Renal cortical epithelial cell (primary cell): ENCODE measurements at regions not wholly inside any gene's neighbourhood (a gene's known extent, or its start where the extent isn't known, plus 50 kb on each side); places are given as distances from the start of the nearest gene placed in this dataset.

Source experiments
- DNase-seq: peaks from one replicate; pipeline ENCODE4 v3.0.0-alpha.2; 2011; ENCODE audit warnings: low read depth

DNA sequence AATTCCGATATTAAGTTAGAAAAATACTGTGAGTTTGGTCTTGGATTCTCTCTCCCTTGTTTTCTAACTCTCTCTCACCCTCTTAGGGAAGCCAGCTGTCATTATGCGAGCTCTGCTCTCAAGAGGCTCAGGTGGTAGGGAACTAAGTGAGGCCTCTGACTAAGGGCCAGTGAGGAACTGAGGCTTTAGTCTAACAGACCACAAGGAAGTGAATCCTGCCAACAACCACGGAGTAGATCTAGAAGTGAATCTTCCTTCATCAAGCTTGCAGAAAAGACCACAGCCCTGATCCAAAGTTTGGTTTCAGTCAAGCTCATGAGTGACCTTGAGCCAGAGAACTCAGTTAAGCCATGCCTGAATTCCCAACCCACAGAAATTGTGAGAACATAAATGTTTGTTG is 180.1 kb upstream of the PRMT6 start:
- no peak for DNase-seq

- peak; percentile 69 for DNase-seq
These were observed 176.9 kb upstream of the PRMT6 start for GRCh38 chr1:106879538-106879937.

DNA sequence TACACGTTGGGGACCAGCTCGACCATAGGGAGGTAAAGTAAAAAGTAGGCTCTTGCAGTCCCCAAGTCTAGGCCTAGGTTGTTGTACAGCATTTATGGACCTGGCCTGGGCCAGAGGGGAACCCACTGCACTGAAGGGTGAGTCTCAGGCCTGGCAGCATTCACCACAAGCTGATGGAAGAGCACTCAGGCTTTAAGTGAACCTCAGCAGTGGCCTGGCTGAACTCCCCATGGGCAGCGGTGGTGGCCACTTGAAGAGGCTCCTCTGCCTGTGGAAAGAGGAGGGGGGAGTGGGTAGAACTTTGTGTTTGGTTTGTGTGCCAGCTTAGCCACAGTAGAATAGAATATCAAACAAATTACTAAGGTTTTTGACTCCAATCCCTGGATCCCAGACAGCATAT is 176.2 kb upstream of the PRMT6 start:
- DNase-seq, result no peak

- DNase-seq, result no peak
These were observed 173.3 kb upstream of the PRMT6 start for GRCh38 chr1:106883208-106883607.

DNA sequence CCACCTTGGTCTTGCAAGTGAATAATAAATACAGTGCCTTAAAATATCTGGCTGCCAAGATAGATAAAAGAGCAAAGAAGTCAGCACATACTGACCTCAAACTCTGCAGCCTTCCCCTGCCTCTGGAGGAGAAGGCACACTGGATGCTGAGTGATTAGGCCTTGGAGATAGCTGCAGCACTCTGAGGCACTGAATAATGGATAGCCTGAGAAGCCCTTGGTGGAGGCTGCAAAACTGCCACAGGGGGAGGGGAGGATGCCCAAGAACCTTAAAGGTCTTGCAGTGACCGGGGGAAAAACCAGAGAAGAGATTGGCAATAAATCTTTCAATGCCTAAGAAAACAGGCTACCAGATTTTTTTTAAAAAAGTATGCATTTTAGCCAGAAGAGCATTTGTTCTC is 167.4 kb upstream of the PRMT6 start:
- DNase-seq, result no peak

- DNase-seq, result no peak
These were observed 166.9 kb upstream of the PRMT6 start for GRCh38 chr1:106889583-106889982.

DNA sequence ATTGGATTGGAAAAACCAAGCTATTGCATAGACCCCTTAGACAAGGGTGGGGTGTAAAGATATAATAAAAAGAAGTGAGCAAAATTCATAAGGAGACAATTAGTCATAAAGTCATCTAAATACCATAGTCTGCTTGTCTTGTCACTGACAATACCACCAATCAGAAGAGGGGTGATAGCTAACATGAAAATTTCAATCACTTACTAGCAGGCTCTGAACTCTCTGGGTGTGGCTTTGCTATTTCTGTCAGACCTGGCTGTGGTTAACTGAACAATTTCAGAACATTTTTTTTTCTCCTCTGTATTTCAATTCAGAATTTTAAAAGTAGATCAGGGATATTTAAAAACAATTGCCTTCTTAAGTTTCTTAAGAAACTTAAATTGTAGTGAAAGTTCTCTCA is 158.5 kb upstream of the PRMT6 start:
- DNase-seq, result no peak

GRCh38 chr1:106899644-106900043 is 156.8 kb upstream of the PRMT6 start:
- DNase-seq, result no peak

DNA sequence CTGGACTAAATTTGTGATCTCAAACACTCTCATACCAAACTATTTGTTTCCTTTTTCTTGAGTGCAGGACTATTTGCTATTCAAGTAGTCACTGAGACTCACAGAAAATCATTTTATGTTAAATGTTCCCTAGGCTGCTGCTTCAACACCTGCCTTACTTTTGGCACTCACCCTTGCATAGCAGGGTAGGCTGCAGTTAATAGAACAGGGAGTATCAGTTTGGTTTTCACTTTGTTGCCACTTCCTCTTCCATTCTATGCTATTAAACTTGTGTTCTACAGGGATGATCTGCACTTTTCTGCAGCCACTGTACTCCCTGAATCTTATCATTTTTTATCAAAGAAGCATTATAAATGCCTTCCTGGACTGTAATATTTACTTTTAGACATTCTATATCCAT is 148.7 kb upstream of the PRMT6 start:
- no peak for DNase-seq

DNA sequence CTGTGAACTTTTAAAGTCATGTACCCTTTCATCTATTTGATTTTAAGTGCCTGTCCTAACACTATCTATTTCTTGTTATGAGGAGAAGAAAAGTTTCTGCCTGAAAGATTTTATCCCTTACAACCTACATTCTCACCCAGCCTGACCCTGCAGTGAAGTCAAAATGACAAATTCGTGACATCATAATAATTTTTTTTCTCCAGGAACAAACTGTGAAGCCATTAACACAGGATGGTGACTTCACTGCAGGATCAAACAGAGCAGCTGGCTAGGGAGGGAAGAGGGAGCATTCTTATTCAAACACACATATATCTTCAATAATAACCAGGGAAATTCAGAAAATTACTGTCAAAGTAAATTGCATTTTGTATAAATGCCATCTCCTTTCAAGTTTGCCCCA is 147.8 kb upstream of the PRMT6 start:
- no peak for DNase-seq

- DNase-seq, result no peak
These were observed 145.7 kb upstream of the PRMT6 start for GRCh38 chr1:106910798-106911197.

DNA sequence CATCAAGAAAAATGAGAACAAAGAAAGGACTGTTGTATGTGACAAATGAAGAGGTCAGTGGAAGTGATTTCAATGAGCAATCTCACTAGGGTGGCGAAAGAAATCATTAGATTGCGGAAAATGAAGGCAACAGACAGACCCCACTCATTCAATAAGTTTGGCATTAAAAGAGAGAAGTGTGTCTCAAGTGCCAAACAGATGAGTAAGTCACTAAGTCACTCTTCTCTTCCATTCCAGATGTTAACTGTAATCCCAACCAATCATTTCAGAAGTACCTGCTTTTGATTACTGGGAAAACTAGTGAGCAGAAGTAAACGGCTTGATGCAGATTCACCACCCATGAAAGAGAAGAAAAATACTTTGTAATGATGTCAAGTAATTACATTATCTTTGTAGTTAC is 144.3 kb upstream of the PRMT6 start:
- DNase-seq, result peak; percentile 15

GRCh38 chr1:106921186-106921585 is 135.3 kb upstream of the PRMT6 start:
- DNase-seq, result peak; percentile 43

DNA sequence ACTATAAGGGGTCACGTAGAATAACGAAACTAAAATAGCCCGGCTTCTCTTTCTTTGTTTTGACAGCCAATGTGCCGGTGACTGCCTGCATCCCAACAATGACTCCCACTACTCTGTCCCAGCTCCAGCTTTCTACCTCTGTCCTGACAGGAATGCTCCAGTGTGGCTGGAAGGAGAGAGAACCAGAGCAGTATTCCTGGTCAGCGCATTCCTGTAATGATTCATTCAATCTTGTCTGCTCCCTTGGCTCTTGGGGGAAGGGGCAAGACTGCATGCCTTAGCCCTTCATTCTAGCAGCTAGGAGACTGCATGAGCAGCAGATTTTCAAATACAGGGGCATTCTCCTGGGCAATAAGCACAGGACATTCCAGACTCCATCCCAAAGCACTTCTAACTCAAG is 132.1 kb upstream of the PRMT6 start:
- DNase-seq, result peak; percentile 78

- no peak for DNase-seq
These were observed 130.7 kb upstream of the PRMT6 start for GRCh38 chr1:106925750-106926149.

DNA sequence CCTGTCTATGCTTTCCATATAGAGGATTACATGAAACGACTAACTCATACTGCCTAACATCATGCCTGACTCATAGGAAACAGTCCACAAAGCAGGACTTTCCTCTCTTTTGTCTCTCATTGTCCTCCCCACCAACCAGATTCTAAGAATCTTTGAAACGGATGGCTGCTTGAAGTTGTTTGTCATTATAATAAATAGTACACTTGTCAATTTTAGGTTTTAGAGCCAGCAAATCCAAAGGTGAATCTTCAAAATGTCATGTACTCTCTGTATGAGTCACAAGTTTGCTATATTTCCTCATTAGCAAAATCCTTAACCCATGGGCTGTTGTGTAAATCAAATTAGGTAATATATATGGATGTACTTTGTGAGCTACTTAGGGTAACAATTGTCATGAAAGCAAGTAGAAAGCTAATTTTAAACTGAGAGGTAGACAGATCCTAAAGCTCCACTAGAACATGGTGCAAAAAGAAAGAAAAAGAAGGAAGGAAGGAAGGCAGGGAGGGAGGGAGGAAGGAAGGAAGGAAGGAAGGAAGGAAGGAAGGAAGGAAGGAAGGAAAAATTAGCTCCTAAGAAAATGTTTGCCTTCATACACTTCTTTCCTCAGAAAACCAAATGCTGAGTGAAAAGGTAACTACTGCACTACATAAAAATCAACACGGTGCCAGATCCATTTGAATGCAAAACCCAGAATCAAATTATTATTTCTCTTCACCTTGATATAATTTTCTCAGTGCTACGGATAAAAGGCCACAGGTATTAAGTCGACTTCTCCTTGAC is 129.5 kb upstream of the PRMT6 start:
- DNase-seq, result peak; percentile 53

DNA sequence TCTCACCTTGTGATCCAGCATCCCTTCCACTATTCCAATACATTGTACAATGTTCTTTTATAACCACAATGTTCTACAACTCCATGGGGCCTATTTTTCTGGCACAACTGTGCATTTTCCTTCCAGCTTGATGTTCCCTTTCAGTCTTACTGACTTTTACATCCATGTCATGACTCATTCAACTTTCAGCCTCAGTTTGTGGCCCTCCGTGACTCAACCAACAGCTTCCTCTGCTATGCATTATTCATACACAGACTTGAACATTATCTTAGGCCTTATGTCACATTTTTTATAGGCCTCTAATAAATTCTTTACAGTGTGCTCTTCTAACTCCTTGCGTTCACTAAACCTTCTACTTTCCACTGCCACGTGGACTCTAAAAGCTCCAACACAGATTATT is 119.4 kb upstream of the PRMT6 start:
- DNase-seq, result peak; percentile 87

DNA sequence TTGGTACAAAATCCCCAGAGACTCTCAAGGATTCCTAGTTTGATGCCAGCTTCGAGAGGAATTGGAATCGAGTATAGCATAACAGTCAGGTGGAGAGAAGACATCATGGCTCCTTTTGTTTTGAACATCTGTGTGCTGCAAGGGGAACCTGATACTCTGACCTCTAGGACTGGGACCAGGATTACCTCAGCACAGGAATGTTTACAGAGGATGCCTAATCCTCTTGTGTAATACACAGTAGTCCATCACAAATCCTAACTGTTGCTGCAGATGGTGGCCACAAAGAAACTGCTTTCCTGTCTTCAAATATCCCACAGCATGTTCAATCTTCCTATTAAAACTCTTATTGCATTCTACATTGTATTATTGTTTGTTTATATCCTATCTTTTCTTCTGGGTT is 111.8 kb upstream of the PRMT6 start:
- peak; percentile 29 for DNase-seq

DNA sequence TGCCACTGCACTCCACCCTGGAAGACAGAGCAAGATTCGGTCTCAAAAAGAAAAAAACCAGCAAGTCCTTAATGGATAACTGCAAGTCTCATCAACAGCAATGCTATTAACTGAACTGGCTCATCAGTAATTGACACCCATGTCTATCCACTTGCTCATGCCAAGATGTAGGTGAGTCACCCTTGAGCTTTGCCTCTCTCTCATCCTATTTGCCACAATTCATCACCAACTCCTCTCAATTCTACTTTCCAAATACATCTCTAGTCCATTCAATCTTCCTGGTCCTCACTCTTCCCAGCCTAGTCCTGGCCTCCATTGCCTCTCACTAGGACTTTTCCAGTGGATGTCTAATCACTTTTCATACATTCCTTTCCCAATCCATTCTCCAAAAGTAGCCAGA is 103.7 kb upstream of the PRMT6 start:
- peak; percentile 28 for DNase-seq

DNA sequence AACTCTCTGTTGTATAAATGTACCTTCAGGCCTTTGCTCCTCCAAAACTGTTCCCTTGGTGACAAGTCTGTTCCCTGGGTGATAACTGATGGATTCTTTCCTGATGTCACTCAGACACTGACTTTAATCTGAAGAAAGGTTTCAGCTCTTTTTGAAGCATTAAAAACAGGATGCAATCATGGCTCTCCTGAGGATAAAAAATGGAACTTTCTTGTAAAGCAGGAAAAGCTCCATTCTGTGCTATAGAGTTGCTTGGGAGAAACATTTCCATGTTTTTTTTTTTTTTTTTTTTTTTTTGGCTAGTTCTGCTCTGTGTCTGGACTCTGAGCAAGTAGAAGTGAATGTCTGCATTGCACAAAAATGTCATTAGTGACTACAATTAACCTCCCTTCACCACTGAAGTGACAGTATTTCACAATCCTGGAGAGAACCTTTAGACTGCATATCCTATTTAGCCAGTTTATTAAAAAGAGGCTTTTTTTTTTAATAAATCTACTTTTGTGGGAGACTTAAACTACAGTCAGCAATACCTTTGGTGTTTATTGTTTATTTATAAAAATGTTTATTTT is 101.7 kb upstream of the PRMT6 start:
- DNase-seq, result peak; percentile 69

DNA sequence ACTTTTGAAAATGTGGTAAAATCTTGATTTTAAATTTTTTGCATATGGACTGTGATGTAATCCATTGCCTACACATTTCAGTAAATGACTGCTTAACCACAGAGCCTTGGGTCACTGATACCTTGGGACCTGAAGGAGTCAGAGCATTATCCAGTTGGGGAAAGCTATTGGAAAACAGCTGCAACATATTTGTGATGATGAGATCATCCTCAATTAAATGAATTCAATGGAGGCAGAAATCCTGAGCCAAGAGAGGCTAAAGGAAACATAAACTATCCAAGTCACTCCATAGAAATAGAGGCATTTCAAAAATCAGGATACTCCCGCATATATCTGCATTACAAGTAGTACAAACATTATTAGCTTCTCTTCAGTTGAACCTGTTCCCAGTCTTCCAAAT is 99.8 kb upstream of the PRMT6 start:
- DNase-seq, result no peak

GRCh38 chr1:106957795-106958194 is 98.7 kb upstream of the PRMT6 start:
- DNase-seq, result no peak

DNA sequence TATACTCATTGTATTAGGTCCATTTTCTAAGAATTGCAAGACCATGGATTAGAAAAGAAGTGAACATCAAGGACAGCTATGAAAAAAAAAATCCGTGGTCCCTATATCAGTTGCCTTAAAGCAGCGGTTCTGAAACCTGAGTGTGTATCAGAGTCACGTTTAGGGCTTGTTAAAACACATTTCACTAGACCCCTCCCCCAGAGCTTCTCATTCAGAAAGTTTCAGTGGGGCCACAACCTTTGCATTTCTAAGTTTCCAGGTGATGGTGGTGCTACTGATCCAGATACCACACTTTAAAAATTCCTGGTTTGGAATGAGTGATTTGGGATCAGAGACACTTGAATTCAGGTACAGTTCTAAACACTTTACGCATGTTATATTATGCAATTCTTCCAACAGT is 96.1 kb upstream of the PRMT6 start:
- DNase-seq, result no peak

DNA sequence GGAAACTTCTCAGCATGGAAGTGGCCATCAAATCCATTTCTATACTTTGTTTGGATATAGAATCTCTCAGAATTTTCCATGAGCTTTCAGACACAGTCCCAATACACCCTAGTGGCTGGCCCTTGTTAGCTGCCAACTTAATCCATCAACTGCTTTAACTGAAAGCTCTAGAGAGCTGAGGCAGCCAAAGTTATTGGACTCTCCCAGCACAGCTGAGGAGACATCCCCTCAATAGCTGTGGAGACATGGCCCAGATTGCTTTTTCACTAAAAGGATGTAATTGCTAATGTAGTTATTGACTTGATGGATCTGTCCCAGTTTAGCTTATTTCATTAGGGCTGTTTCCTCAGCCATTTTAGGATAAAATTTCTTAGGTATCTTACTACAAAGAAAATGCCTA is 94.8 kb upstream of the PRMT6 start:
- no peak for DNase-seq
